GM12874 (cell line): ENCODE measurements at regions not wholly inside any gene's neighbourhood (a gene's known extent, or its start where the extent isn't known, plus 50 kb on each side); places are given as distances from the start of the nearest gene placed in this dataset.

Source experiments
- CTCF ChIP-seq: IDR thresholded peaks from 2 replicates; pipeline ENCODE4 v1.5.1; 2011; ENCODE audit warnings: low read depth, mild to moderate bottlenecking, control low read depth, low read length, moderate library complexity; ENCODE audit not compliant: insufficient read depth

GRCh38 chrX:22325096-22325495, 52.4 kb downstream of the CBLL2 start:
- no peak for TF ChIP-seq CTCF

- TF ChIP-seq CTCF, result no peak
Measured at GRCh38 chrX:22329783-22330182, 57.1 kb downstream of the CBLL2 start.

GRCh38 chrX:22338740-22339139, 66.0 kb downstream of the CBLL2 start:
- no peak for TF ChIP-seq CTCF

- no peak for TF ChIP-seq CTCF
Measured at GRCh38 chrX:22339459-22339858, 66.7 kb downstream of the CBLL2 start.

GRCh38 chrX:22340022-22340616, 67.4 kb downstream of the CBLL2 start:
- TF ChIP-seq CTCF, result no peak

GRCh38 chrX:22343192-22343591, 70.5 kb downstream of the CBLL2 start:
- no peak for TF ChIP-seq CTCF

- no peak for TF ChIP-seq CTCF
Measured at GRCh38 chrX:22345884-22346283, 73.2 kb downstream of the CBLL2 start.
